OCI-LY1 (cell line): ENCODE measurements at regions not wholly inside any gene's neighbourhood (a gene's known extent, or its start where the extent isn't known, plus 50 kb on each side); places are given as distances from the start of the nearest gene placed in this dataset.

Experiments used
- H2AFZ ChIP-seq: fragments of 200-600 bp; sonication (generic), shearing (Covaris generic); 2 replicates; pipeline ENCODE4 v1.6.0; 2014; ENCODE audit warnings: antibody characterized with exemption, mild to moderate bottlenecking, low read length
- H3F3A ChIP-seq: fragments of 200-600 bp; sonication (generic), shearing (Covaris generic); 2 replicates; pipeline ENCODE4 v1.6.0; 2014; ENCODE audit warnings: mild to moderate bottlenecking, antibody characterized with exemption, low read length, moderate library complexity; ENCODE audit not compliant: insufficient read depth
- H3K27ac ChIP-seq: fragments of 200-600 bp; sonication (generic); 2 replicates; pipeline ENCODE4 v1.5.1; 2014; ENCODE audit warnings: low read length, mixed run types, mild to moderate bottlenecking, low read depth; ENCODE audit not compliant: poor library complexity, severe bottlenecking
- H3K27me3 ChIP-seq: fragments of 200-600 bp; sonication (generic); 2 replicates; pipeline ENCODE4 v1.6.0; 2014; ENCODE audit warnings: antibody characterized with exemption, mild to moderate bottlenecking, low read length, moderate library complexity; ENCODE audit not compliant: insufficient read depth
- H3K36me3 ChIP-seq: fragments of 200-600 bp; sonication (generic); 2 replicates; pipeline ENCODE4 v1.6.1; 2014; ENCODE audit warnings: mild to moderate bottlenecking, antibody characterized with exemption, low read length, moderate library complexity, mixed read lengths; ENCODE audit not compliant: insufficient read depth
- H3K4me1 ChIP-seq: fragments of 200-600 bp; sonication (generic); 2 replicates; pipeline ENCODE4 v1.5.1; 2014; ENCODE audit warnings: mild to moderate bottlenecking, low read length, moderate library complexity; ENCODE audit not compliant: insufficient read depth, severe bottlenecking
- H3K4me2 ChIP-seq: fragments of 200-600 bp; sonication (generic), shearing (Covaris generic); 2 replicates; pipeline ENCODE4 v1.6.1; 2014; ENCODE audit warnings: low read length
- H3K4me3 ChIP-seq: fragments of 200-600 bp; sonication (generic); 2 replicates; pipeline ENCODE4 v1.5.1; 2014; ENCODE audit warnings: low read length, low read depth, mild to moderate bottlenecking, mixed read lengths; ENCODE audit not compliant: poor library complexity, severe bottlenecking
- H3K79me2 ChIP-seq: fragments of 200-600 bp; shearing (Covaris generic); 2 replicates; pipeline ENCODE4 v1.6.1; 2016; ENCODE audit warnings: mixed run types, low read length, mixed read lengths; ENCODE audit not compliant: insufficient read depth
- H3K9ac ChIP-seq: fragments of 200-600 bp; sonication (generic), shearing (Covaris generic); 2 replicates; pipeline ENCODE4 v1.6.1; 2014; ENCODE audit warnings: mild to moderate bottlenecking, low read length, mixed read lengths
- H3K9me2 ChIP-seq: fragments of 200-600 bp; sonication (generic), shearing (Covaris generic); 2 replicates; pipeline ENCODE4 v1.6.1; 2014; ENCODE audit warnings: low read depth, mild to moderate bottlenecking, low read length, mixed read lengths
- H3K9me3 ChIP-seq: fragments of 200-600 bp; shearing (Covaris generic); 2 replicates; pipeline ENCODE4 v1.6.1; 2014; ENCODE audit warnings: low read length, mixed read lengths
- H4K20me1 ChIP-seq: fragments of 200-600 bp; sonication (generic), shearing (Covaris generic); 2 replicates; pipeline ENCODE4 v1.6.0; 2016; ENCODE audit warnings: mild to moderate bottlenecking, low read length; ENCODE audit not compliant: insufficient read depth
- CTCF ChIP-seq: fragments of 200-600 bp; sonication (generic), shearing (Covaris generic); IDR thresholded peaks from 2 replicates; pipeline ENCODE4 v1.5.1; 2017; ENCODE audit warnings: mild to moderate bottlenecking, antibody characterized with exemption, low read length, moderate library complexity, mixed read lengths
- EZH2 ChIP-seq: fragments of 200-600 bp; sonication (generic), shearing (Covaris generic); IDR thresholded peaks from 2 replicates; pipeline ENCODE4 v1.8.0; 2017; ENCODE audit warnings: borderline replicate concordance, mixed run types, mild to moderate bottlenecking, antibody characterized with exemption, low read length, moderate library complexity, mixed read lengths

GRCh38 chr18:75687626-75688025, 260.1 kb upstream of the SMIM21 start:
- Histone ChIP-seq H3K27me3 (no peaks in the 10 kb centered on the region), H4K20me1 (no peaks in the 10 kb centered on the region), H3K9me2 (no peaks in the 10 kb centered on the region), H2AFZ (no peak overlapping the region), H3K4me3 (no peak overlapping the region), H3F3A (no peaks in the 10 kb centered on the region), H3K9ac (no peak overlapping the region), H3K27ac (no peak overlapping the region), H3K79me2 (no peaks in the 10 kb centered on the region), H3K4me1 (no peaks in the 10 kb centered on the region), H3K9me3 (no peaks in the 10 kb centered on the region), H3K4me2 (no peak overlapping the region), H3K36me3 (no peaks in the 10 kb centered on the region)
- TF ChIP-seq EZH2, result no peak
- no peak for TF ChIP-seq CTCF

- H2AFZ ChIP-seq, result no peak overlapping the region
- H3K9ac ChIP-seq, result no peak overlapping the region
- H3K9me2 ChIP-seq, result no peaks in the 10 kb centered on the region
- H4K20me1 ChIP-seq, result no peaks in the 10 kb centered on the region
- H3K79me2 ChIP-seq, result no peaks in the 10 kb centered on the region
- no peak for TF ChIP-seq EZH2
- TF ChIP-seq CTCF, result no peak
- no peaks in the 10 kb centered on the region for H3K27me3 ChIP-seq
- no peak overlapping the region for H3K27ac ChIP-seq
- no peaks in the 10 kb centered on the region for H3K4me1 ChIP-seq
- no peak overlapping the region for H3K4me2 ChIP-seq
- H3F3A ChIP-seq, result no peaks in the 10 kb centered on the region
- no peak overlapping the region for H3K4me3 ChIP-seq
- H3K36me3 ChIP-seq, result no peaks in the 10 kb centered on the region
- H3K9me3 ChIP-seq, result no peaks in the 10 kb centered on the region
Observed at GRCh38 chr18:75683426-75683825, 255.9 kb upstream of the SMIM21 start.

- Histone ChIP-seq H3K9me2 (no peaks in the 10 kb centered on the region), H3K4me3 (no peak overlapping the region), H3K27me3 (no peaks in the 10 kb centered on the region), H3K36me3 (no peaks in the 10 kb centered on the region), H3F3A (no peaks in the 10 kb centered on the region), H3K4me1 (no peaks in the 10 kb centered on the region), H2AFZ (no peak overlapping the region), H3K27ac (no peak overlapping the region), H3K4me2 (no peak overlapping the region), H3K79me2 (no peaks in the 10 kb centered on the region), H3K9me3 (no peaks in the 10 kb centered on the region), H4K20me1 (no peaks in the 10 kb centered on the region), H3K9ac (no peak overlapping the region)
- TF ChIP-seq EZH2, result no peak
Observed at GRCh38 chr18:75681538-75682115, 254.1 kb upstream of the SMIM21 start.

- H3K36me3 ChIP-seq, result no peaks in the 10 kb centered on the region
- no peaks in the 10 kb centered on the region for H3K9me3 ChIP-seq
- H3F3A ChIP-seq, result no peaks in the 10 kb centered on the region
- H3K27ac ChIP-seq, result no peak overlapping the region
- H3K27me3 ChIP-seq, result no peaks in the 10 kb centered on the region
- H3K4me2 ChIP-seq, result no peak overlapping the region
- H3K4me3 ChIP-seq, result no peak overlapping the region
- H3K4me1 ChIP-seq, result no peaks in the 10 kb centered on the region
- H3K9ac ChIP-seq, result no peak overlapping the region
- H3K79me2 ChIP-seq, result no peaks in the 10 kb centered on the region
- H2AFZ ChIP-seq, result no peak overlapping the region
- no peaks in the 10 kb centered on the region for H3K9me2 ChIP-seq
- no peaks in the 10 kb centered on the region for H4K20me1 ChIP-seq
- no peak for TF ChIP-seq EZH2
- no peak for TF ChIP-seq CTCF
Observed at GRCh38 chr18:75679331-75679730, 251.8 kb upstream of the SMIM21 start.
